Endothelial cell (in vitro differentiated cells): ENCODE measurements at regions not wholly inside any gene's neighbourhood (a gene's known extent, or its start where the extent isn't known, plus 50 kb on each side); places are given as distances from the start of the nearest gene placed in this dataset.

Experiments
- DNase-seq: peaks from one replicate; pipeline ENCODE4 v3.0.0; 2021; ENCODE audit warnings: low spot score
- H3K27ac Mint-ChIP-seq: one replicate; pipeline ENCODE4 v1.8.0; 2021; ENCODE audit warnings: mixed read lengths, inconsistent platforms; ENCODE audit not compliant: unreplicated experiment
- H3K27me3 Mint-ChIP-seq: one replicate; pipeline ENCODE4 v1.8.0; 2021; ENCODE audit warnings: mild to moderate bottlenecking, moderate library complexity, mixed read lengths, inconsistent platforms; ENCODE audit not compliant: unreplicated experiment
- H3K36me3 Mint-ChIP-seq: one replicate; pipeline ENCODE4 v1.8.0; 2021; ENCODE audit warnings: mild to moderate bottlenecking, low read depth, mixed read lengths, inconsistent platforms; ENCODE audit not compliant: unreplicated experiment
- H3K4me1 Mint-ChIP-seq: one replicate; pipeline ENCODE4 v1.8.0; 2021; ENCODE audit warnings: mild to moderate bottlenecking, mixed read lengths, inconsistent platforms; ENCODE audit not compliant: unreplicated experiment
- H3K4me3 Mint-ChIP-seq: one replicate; pipeline ENCODE4 v1.8.0; 2021; ENCODE audit warnings: mild to moderate bottlenecking, mixed read lengths, inconsistent platforms; ENCODE audit not compliant: unreplicated experiment
- H3K9me3 Mint-ChIP-seq: one replicate; pipeline ENCODE4 v1.8.0; 2021; ENCODE audit warnings: mixed read lengths, inconsistent platforms; ENCODE audit not compliant: unreplicated experiment
- CTCF ChIP-seq: fragments of 200-600 bp; sonication (generic); IDR thresholded peaks from one replicate; pipeline ENCODE4 v1.5.0; 2021; ENCODE audit warnings: antibody characterized with exemption; ENCODE audit not compliant: unreplicated experiment

- Mint-ChIP-seq H3K27me3 (no peaks in the 10 kb centered on the region), H3K4me1 (peaks cover 5% of the 10 kb centered on the region), H3K4me3 (no peak overlapping the region), H3K36me3 (no peaks in the 10 kb centered on the region), H3K27ac (no peak overlapping the region), H3K9me3 (no peaks in the 10 kb centered on the region)
- TF ChIP-seq CTCF: no peak
- no peak for DNase-seq
Observed at GRCh38 chr2:49832555-49832954, 678.2 kb upstream of the FSHR start.

GRCh38 chr2:49831698-49832367, 677.5 kb upstream of the FSHR start:
- H3K36me3 Mint-ChIP-seq: no peaks in the 10 kb centered on the region
- DNase-seq: no peak
- peaks cover 3% of the 10 kb centered on the region for H3K4me1 Mint-ChIP-seq
- H3K9me3 Mint-ChIP-seq: no peaks in the 10 kb centered on the region
- H3K27me3 Mint-ChIP-seq: no peaks in the 10 kb centered on the region
- H3K4me3 Mint-ChIP-seq: no peak overlapping the region
- TF ChIP-seq CTCF: no peak
- no peak overlapping the region for H3K27ac Mint-ChIP-seq

- no peaks in the 10 kb centered on the region for H3K9me3 Mint-ChIP-seq
- H3K4me1 Mint-ChIP-seq: no peaks in the 10 kb centered on the region
- H3K4me3 Mint-ChIP-seq: no peak overlapping the region
- no peak for DNase-seq
- TF ChIP-seq CTCF: no peak
- no peaks in the 10 kb centered on the region for H3K36me3 Mint-ChIP-seq
- no peak overlapping the region for H3K27ac Mint-ChIP-seq
- H3K27me3 Mint-ChIP-seq: no peaks in the 10 kb centered on the region
Observed at GRCh38 chr2:49830846-49831245, 676.5 kb upstream of the FSHR start.

DNA sequence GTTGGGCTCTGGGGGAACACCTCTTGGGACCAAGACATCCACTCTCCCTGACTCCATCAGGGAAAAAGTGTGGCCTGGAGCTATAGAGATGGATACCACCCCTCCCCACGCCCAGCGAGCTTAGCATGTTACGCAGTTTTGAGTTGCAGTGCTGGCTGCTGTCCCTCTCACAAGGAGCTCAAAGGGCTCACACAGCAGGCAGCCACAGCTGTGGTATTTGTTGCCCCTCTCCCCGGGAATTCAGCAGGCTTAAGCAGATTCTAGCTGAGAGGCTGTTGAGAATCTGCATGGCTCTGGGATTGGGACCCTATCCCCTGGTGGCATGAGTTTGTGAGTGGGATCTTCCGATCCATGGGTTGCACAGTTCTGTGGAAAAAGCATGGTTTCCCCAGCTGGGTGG, 673.1 kb upstream of the FSHR start:
- H3K4me3 Mint-ChIP-seq: no peak overlapping the region
- no peaks in the 10 kb centered on the region for H3K36me3 Mint-ChIP-seq
- H3K27me3 Mint-ChIP-seq: no peaks in the 10 kb centered on the region
- no peak for DNase-seq
- no peak for TF ChIP-seq CTCF
- H3K27ac Mint-ChIP-seq: no peak overlapping the region
- no peaks in the 10 kb centered on the region for H3K9me3 Mint-ChIP-seq
- H3K4me1 Mint-ChIP-seq: no peaks in the 10 kb centered on the region

GRCh38 chr2:49813208-49813607, 658.9 kb upstream of the FSHR start:
- Mint-ChIP-seq H3K27ac (no peak overlapping the region), H3K27me3 (peaks cover 1% of the 10 kb centered on the region), H3K4me1 (peaks cover 8% of the 10 kb centered on the region), H3K4me3 (no peak overlapping the region), H3K9me3 (no peaks in the 10 kb centered on the region), H3K36me3 (no peaks in the 10 kb centered on the region)
- DNase-seq: no peak
- TF ChIP-seq CTCF: no peak
